RWPE2 (cell line): ENCODE measurements at regions not wholly inside any gene's neighbourhood (a gene's known extent, or its start where the extent isn't known, plus 50 kb on each side); places are given as distances from the start of the nearest gene placed in this dataset.

Source experiments
- ATAC-seq: fragments of 200-7000 bp; cut with Tn5 transposase; 3 replicates; pipeline ENCODE4 v1.9.1; 2021; ENCODE audit warnings: low read depth
- DNase-seq: peaks from one replicate; pipeline ENCODE4 v3.0.0-alpha.2; 2020; ENCODE audit warnings: low spot score
- H3K27ac ChIP-seq: fragments of 450-650 bp; 2 replicates; pipeline ENCODE4 v1.5.1; 2017; ENCODE audit warnings: mild to moderate bottlenecking; ENCODE audit not compliant: poor library complexity, severe bottlenecking
- H3K27me3 ChIP-seq: fragments of 250-450 bp; sonication (Bioruptor Pico); 2 replicates; pipeline ENCODE4 v1.5.1; 2021; ENCODE audit warnings: mild to moderate bottlenecking, moderate library complexity; ENCODE audit not compliant: insufficient read depth, poor library complexity, severe bottlenecking
- H3K36me3 ChIP-seq: fragments of 250-450 bp; sonication (Bioruptor Pico); 2 replicates; pipeline ENCODE4 v1.5.1; 2020; ENCODE audit warnings: low read depth, mild to moderate bottlenecking, moderate library complexity
- H3K4me1 ChIP-seq: fragments of 250-450 bp; sonication (Bioruptor Pico); 2 replicates; pipeline ENCODE4 v1.5.1; 2021; ENCODE audit warnings: mild to moderate bottlenecking, moderate library complexity; ENCODE audit not compliant: insufficient read depth, poor library complexity, severe bottlenecking
- H3K4me3 ChIP-seq: fragments of 250-450 bp; sonication (Bioruptor Pico); 2 replicates; pipeline ENCODE4 v1.5.1; 2021; ENCODE audit warnings: mild to moderate bottlenecking, moderate library complexity; ENCODE audit not compliant: severe bottlenecking
- H3K9me3 ChIP-seq: fragments of 250-450 bp; sonication (Bioruptor Pico); 2 replicates; pipeline ENCODE4 v1.5.1; 2021; ENCODE audit warnings: mild to moderate bottlenecking, moderate library complexity; ENCODE audit not compliant: severe bottlenecking
- TF ChIP-seq, protein P1 (sequence below): fragments of 450-650 bp; IDR thresholded peaks from one replicate; pipeline ENCODE4 v1.5.1; 2017; ENCODE audit warnings: mild to moderate bottlenecking, moderate library complexity; ENCODE audit not compliant: poor library complexity, severe bottlenecking

DNA sequence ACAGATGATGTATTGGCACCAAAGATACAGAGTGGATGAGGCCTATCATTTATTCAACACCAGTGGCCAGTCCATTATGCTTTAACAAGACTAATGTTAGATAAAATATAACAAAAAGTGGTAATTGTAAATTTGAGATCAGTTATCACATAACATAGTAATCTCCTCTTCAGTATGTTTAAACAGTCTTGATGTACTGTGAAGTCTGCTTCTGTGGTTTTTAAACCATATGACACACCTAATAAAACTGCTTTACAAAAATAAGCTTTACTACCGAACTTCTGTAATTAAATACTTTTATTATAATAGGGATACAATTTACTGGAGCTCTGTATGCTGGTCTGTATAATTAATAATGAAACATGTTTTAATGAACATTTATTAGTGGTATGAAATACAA is 2156.1 kb upstream of the CELF4 start:
- TF ChIP-seq, protein P1, sequence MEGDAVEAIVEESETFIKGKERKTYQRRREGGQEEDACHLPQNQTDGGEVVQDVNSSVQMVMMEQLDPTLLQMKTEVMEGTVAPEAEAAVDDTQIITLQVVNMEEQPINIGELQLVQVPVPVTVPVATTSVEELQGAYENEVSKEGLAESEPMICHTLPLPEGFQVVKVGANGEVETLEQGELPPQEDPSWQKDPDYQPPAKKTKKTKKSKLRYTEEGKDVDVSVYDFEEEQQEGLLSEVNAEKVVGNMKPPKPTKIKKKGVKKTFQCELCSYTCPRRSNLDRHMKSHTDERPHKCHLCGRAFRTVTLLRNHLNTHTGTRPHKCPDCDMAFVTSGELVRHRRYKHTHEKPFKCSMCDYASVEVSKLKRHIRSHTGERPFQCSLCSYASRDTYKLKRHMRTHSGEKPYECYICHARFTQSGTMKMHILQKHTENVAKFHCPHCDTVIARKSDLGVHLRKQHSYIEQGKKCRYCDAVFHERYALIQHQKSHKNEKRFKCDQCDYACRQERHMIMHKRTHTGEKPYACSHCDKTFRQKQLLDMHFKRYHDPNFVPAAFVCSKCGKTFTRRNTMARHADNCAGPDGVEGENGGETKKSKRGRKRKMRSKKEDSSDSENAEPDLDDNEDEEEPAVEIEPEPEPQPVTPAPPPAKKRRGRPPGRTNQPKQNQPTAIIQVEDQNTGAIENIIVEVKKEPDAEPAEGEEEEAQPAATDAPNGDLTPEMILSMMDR, result no peak
- H3K4me3 ChIP-seq, result no peak overlapping the region
- ATAC-seq (no peak), DNase-seq (no peak)
- H3K36me3 ChIP-seq, result 0 out of 2 replicates have a peak, but pooled peaks cover 4% of the 10 kb centered on the region
- H3K9me3 ChIP-seq, result no peaks in the 10 kb centered on the region
- no peak overlapping the region for H3K27ac ChIP-seq
- no peaks in the 10 kb centered on the region for H3K4me1 ChIP-seq
- no peaks in the 10 kb centered on the region for H3K27me3 ChIP-seq

DNA sequence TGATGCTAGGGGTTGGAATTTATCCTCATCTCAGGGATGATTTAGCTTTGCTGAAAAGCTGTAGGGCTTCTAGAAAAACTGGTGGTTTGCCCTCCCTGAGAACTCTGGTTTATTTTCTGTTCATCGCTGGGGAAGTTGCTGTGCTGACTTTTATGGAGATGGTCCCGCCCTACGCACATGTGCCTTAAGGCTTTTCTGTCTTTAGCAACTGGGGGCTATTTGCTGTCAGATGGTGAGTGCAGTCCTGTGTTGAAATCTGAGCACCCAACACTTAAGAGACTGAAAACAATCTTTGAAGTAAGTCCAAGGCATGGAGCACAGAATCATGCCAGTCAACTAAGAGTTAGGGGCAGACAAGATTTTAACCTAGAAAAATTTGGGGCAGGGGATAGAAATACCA is 2148.4 kb upstream of the CELF4 start:
- Histone ChIP-seq H3K27ac (no peak overlapping the region), H3K9me3 (no peaks in the 10 kb centered on the region), H3K27me3 (no peaks in the 10 kb centered on the region), H3K4me1 (no peaks in the 10 kb centered on the region), H3K4me3 (no peak overlapping the region), H3K36me3 (peaks cover 17% of the 10 kb centered on the region)
- DNase-seq, result no peak
- ATAC-seq, result no peak
- TF ChIP-seq, protein P1, result no peak

DNA sequence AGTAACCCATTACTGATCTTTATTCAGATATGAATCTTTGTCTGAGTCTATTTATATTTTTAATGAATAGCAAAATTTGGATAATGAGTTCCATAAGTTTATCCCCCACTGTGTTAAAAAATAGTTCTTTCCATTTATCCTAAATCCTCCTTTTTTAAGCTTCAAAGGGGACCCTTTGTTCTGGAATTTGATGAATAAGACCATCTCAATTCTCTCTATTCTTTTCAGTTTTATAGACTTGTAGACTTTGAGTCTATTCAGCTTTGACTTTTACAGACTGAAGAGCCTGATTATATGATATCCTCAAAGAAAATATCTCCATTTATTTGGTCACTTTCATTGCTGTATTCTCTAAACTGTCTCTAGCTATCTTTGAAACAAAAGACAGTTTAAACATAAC is 2146.1 kb upstream of the CELF4 start:
- no peaks in the 10 kb centered on the region for H3K9me3 ChIP-seq
- no peak overlapping the region for H3K27ac ChIP-seq
- no peak for DNase-seq
- no peak overlapping the region for H3K4me3 ChIP-seq
- ATAC-seq, result no peak
- no peaks in the 10 kb centered on the region for H3K27me3 ChIP-seq
- H3K4me1 ChIP-seq, result no peaks in the 10 kb centered on the region
- TF ChIP-seq, protein P1, result no peak
- H3K36me3 ChIP-seq, result peaks cover 17% of the 10 kb centered on the region

DNA sequence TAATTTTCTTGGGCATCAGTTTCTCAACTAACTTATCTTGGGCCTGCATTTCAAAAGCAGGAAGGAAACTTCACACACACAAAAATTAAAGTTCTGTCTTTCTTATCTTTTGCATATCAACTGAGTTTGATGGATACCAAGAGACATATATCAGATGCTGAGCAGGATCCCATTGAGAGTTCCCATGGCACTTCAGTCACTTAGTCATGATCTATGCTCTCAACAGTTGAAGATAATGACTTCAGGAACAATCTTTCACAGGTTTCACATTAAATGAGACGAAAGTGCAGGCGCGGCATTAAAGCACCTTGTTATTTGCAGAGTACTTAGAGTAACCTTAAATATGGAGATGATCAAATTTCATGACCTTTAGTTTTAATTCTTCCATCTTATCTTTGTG is 2139.8 kb upstream of the CELF4 start:
- H3K9me3 ChIP-seq, result no peaks in the 10 kb centered on the region
- TF ChIP-seq, protein P1, result no peak
- ATAC-seq (no peak), DNase-seq (no peak)
- no peaks in the 10 kb centered on the region for H3K27me3 ChIP-seq
- no peak overlapping the region for H3K27ac ChIP-seq
- peaks cover 12% of the 10 kb centered on the region for H3K4me1 ChIP-seq
- H3K4me3 ChIP-seq, result no peak overlapping the region
- H3K36me3 ChIP-seq, result no peaks in the 10 kb centered on the region; the same call in 1 of the 2 replicates

DNA sequence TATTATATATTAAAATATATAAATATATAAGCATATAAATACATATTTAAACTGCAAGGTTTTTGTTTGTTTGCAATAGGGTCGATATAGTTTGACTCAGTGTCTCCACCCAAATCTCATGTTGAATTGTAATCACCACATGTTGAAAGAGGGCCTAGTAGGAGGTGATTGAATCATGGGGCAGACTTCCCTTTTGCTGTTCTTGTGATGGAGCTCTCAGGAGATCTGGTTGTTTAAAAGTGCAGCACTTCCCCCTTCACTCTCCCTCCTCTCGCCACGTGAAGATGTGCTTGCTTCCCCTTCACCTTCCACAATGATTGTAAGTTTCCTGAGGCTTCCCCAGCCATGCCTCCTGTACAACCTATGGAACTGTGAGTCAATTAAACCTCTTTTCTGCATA is 2137.3 kb upstream of the CELF4 start:
- TF ChIP-seq, protein P1, result no peak
- H3K4me3 ChIP-seq, result no peak overlapping the region
- no peak for ATAC-seq

More for the DNA sequence above, 2137.3 kb upstream of the CELF4 start:
- Histone ChIP-seq H3K27me3 (no peaks in the 10 kb centered on the region), H3K9me3 (no peaks in the 10 kb centered on the region), H3K27ac (no peak overlapping the region), H3K4me1 (peaks cover 12% of the 10 kb centered on the region), H3K36me3 (no peaks in the 10 kb centered on the region)
- no peak for DNase-seq
